D721Med (cell line): ENCODE measurements at regions not wholly inside any gene's neighbourhood (a gene's known extent, or its start where the extent isn't known, plus 50 kb on each side); places are given as distances from the start of the nearest gene placed in this dataset.

ENCODE experiments used
- DNase-seq: peaks from one replicate; pipeline ENCODE4 v3.0.0; 2011; ENCODE audit warnings: low spot score; ENCODE audit not compliant: insufficient read length
- FAIRE-seq: peaks from 2 replicates; lab custom pipeline; 2011; peaks lifted over from hg19 to GRCh38; lab: Jason Lieb, UNC
- TF ChIP-seq, protein P1 (sequence below): IDR thresholded peaks from 2 replicates; pipeline ENCODE4 v1.5.1; 2012; ENCODE audit warnings: mild to moderate bottlenecking, control low read depth; ENCODE audit not compliant: insufficient read depth; ENCODE audit errors: missing control alignments

DNA sequence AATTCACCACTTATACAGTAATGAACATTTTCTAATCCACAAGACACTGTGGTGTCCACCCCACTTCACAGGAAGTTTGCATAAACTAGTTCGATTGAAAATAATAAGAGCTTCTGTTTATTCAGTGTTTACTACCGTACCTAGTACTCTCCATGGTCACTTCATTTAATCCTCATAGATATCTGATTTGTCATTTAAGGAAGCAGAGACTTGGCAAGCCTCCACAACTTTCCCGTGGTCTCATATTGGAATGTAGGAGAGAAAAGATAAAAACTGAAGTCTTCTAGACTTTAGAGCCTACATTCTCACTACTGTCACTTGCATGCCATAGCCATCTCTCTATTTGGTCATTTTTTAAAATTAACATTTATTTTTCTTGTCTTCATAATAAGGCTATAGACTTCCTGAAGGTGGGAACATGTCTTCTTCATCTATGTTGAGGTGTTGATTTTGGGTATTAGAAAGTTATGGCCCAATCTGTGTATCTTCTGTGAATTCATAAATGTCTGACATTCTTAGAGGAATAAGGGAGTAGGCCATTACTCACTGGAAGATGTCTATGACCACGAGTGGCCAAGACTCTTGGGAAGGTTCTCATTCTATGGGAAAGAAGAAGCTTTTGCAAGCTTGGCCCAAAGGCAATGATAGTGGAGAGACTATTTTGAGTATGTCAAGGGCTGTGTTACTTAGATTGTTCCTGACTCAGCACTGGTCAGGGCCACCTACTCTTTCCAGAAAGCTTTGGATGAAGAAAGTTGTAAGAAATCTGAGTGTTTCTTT is 423.7 kb downstream of the LRIG3 start:
- no peak for DNase-seq
- FAIRE-seq = no peak
- TF ChIP-seq, protein P1, sequence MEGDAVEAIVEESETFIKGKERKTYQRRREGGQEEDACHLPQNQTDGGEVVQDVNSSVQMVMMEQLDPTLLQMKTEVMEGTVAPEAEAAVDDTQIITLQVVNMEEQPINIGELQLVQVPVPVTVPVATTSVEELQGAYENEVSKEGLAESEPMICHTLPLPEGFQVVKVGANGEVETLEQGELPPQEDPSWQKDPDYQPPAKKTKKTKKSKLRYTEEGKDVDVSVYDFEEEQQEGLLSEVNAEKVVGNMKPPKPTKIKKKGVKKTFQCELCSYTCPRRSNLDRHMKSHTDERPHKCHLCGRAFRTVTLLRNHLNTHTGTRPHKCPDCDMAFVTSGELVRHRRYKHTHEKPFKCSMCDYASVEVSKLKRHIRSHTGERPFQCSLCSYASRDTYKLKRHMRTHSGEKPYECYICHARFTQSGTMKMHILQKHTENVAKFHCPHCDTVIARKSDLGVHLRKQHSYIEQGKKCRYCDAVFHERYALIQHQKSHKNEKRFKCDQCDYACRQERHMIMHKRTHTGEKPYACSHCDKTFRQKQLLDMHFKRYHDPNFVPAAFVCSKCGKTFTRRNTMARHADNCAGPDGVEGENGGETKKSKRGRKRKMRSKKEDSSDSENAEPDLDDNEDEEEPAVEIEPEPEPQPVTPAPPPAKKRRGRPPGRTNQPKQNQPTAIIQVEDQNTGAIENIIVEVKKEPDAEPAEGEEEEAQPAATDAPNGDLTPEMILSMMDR = no peak

DNA sequence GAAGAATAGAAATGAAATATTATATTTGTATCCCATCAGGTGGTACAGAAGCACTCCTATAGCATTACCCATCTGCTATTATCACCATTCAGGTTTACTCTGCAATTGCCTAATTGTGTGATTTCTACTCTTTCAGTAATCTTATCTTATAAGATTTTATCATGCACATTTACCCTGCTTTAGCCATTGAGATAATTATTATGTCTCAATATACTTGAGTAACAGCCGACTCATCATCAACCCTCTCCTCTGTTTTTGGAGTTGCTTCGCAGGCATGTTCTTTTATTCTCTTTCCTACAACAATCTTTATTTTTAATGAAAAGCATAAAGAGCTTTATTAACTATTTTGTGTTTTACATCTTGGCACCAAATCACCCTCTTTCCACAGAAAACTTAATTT is 419.9 kb downstream of the LRIG3 start:
- TF ChIP-seq, protein P1 = no peak
- DNase-seq = no peak
- no peak for FAIRE-seq

DNA sequence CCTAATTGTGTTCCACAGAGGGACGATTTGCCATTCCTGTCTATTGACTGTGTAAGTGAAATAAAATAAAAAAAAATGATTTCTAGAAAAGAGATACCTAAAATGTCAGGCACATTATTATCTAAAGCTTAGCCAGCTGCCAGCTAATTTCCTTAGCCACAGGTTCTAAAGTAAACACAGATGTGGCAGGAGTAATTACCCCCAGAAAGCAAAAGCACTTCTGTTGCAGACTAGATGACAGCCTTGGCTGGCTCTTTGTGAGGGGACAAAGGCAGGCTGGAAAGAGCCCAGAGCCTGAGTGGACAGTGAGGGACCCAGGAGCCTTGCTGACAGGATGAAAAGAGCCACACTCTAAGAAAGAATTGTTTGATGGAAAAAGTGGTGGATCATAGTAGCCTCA is 418.1 kb downstream of the LRIG3 start:
- FAIRE-seq (no peak), DNase-seq (no peak)
- TF ChIP-seq, protein P1 = no peak

DNA sequence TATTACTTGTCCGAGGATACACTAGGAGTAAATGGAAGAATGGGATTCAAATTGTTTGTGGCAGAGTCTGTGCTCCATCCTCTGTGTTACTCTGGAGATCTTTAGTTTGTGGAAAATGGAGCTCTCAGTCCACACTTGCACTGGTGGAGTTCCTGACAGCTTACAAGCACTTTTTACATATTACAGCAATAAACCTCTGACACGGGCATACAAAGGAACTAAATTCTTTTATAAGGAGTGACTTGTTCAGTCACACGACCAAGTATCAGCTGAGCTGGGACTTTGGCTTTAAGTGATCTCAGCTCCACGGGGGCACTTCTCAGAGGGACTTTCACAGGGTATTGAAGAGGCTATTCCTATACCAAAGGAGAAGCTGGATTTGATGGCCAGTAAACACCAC is 417.5 kb downstream of the LRIG3 start:
- FAIRE-seq (no peak), DNase-seq (no peak)
- TF ChIP-seq, protein P1 = no peak

DNA sequence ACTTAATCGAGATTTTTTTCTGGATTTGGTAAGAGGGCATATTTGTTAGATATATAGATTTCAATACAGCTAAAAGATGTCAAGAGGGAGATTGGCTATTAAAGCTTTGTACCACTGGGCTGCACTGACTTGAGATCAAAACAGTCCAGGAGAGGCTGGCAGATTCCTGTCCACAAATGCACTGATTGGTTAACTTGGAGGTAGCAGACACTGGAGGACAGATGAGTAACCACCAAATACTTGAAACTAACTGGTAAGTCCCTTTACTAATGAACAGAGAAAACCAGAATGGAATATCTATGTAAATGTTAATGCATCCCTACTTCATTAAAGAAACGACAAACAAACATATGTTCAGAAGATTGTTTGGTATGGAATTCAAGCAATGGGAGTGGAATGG is 416.6 kb downstream of the LRIG3 start:
- DNase-seq (no peak), FAIRE-seq (no peak)
- TF ChIP-seq, protein P1 = no peak

DNA sequence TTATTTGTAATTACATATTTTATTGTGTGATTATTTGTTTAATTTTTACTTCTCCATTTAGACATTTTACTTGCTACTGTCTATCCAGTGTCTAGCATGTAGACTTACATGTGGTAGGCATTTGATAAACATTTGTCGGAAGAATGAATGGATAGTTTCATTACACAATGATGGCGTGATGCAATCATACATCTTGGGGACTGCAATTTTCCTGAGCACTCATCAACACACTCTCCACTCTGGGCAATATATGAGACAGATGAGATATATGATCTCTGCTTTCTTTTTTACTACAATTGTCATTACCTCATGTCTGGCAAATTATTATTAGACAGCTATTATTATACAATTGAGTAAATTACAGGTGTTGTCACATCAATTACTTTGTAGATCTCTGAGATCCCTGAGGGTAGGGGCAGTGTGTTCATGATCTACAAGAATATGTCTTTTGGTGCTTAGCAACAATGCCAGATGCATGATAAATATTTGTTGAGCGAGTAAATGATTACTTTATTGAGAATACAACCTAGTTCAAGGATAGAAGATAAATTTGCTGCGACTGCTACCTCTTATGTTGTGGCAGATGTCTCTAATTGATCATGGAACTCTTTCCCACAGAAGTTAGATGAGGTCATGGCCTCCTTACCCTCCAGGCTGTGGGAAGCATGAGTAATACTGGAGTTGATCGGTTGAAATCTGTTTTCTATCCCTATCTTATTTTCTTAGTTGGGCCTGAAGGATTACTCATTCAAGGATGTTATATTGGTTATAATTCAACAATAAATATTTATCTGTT is 416.0 kb downstream of the LRIG3 start:
- DNase-seq (no peak), FAIRE-seq (no peak)
- TF ChIP-seq, protein P1 = no peak
